ENCODE measurements at regions not wholly inside any gene's neighbourhood (a gene's known extent, or its start where the extent isn't known, plus 50 kb on each side); places are given as distances from the start of the nearest gene placed in this dataset.

DNA sequence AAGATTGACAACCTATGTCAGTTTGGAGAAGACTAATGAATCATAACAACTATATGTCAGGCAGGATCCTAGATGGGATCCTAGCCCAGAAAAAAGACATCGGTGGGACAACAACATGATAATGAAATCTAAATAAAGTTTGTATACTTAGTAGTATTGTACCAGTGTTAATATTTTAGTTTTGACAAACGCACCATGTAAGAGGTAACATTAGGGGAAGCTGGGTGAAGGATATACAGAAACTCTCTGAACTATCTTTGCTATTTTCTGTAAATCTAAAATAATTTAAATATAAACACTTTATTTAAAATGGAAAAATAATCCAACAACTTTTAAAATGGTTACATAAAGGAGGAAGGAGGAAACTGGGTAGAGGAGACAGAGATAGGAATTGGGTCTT lies 105.6 kb upstream of the AP1S2 start:
- Histone ChIP-seq H3K36me3 (replicated peaks in 1 of 2) (no peaks in the 10 kb centered on the region), H3K27ac (no peak overlapping the region), H3K4me3 (no peak overlapping the region), H3K9me3 (replicated peaks in 1 of 3) (no peaks in the 10 kb centered on the region), H3K27me3 (no peaks in the 10 kb centered on the region), H3K4me1 (replicated peaks in 1 of 2) (no peaks in the 10 kb centered on the region)
- WGBS, 4 donors: 82 to 99% (median 93%) methylated on average over 2 of the region's 2 CpGs
- intact Hi-C loops (cut with DNase I): no loop called here
- no peak for TF ChIP-seq POLR2A (IDR thresholded peaks at IDR 0.05)
- TF ChIP-seq, protein P1, sequence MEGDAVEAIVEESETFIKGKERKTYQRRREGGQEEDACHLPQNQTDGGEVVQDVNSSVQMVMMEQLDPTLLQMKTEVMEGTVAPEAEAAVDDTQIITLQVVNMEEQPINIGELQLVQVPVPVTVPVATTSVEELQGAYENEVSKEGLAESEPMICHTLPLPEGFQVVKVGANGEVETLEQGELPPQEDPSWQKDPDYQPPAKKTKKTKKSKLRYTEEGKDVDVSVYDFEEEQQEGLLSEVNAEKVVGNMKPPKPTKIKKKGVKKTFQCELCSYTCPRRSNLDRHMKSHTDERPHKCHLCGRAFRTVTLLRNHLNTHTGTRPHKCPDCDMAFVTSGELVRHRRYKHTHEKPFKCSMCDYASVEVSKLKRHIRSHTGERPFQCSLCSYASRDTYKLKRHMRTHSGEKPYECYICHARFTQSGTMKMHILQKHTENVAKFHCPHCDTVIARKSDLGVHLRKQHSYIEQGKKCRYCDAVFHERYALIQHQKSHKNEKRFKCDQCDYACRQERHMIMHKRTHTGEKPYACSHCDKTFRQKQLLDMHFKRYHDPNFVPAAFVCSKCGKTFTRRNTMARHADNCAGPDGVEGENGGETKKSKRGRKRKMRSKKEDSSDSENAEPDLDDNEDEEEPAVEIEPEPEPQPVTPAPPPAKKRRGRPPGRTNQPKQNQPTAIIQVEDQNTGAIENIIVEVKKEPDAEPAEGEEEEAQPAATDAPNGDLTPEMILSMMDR (IDR thresholded peaks at IDR 0.05): no peak
- DNase-seq: no peak

DNA sequence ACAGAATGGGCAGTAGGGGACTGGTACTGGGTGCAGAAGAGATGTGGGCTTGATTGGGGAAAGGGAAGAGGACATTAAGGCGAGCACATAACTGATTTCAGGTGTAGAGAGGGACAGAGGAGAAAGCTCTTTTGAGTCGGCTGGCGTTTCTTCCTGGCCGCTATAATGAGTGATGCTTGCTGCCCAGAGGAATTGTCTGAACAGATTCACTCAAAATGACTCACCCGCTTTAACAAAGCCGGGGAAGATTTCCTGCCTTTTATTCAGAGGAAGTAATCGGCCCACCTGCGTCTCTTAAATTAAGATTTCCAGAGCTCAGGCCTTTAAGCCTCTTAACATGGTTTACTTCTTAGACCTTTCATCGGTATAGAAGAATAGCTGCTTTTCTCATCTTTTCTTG lies 102.1 kb upstream of the AP1S2 start:
- TF ChIP-seq POLR2A (IDR thresholded peaks at IDR 0.05): no peak
- TF ChIP-seq, protein P1 (IDR thresholded peaks at IDR 0.05): no peak
- no peak overlapping the region for H3K4me3 ChIP-seq
- WGBS, 4 donors: 63 to 88% (median 74%) methylated on average over 9 of the region's 9 CpGs
- no peaks in the 10 kb centered on the region for H3K9me3 ChIP-seq (replicated peaks in 1 of 3)
- H3K36me3 ChIP-seq (replicated peaks in 1 of 2): no peaks in the 10 kb centered on the region
- DNase-seq: no peak
- H3K27me3 ChIP-seq: no peaks in the 10 kb centered on the region
- H3K4me1 ChIP-seq (replicated peaks in 1 of 2): no peaks in the 10 kb centered on the region
- intact Hi-C loops (cut with DNase I): no loop called here
- H3K27ac ChIP-seq: no peak overlapping the region

DNA sequence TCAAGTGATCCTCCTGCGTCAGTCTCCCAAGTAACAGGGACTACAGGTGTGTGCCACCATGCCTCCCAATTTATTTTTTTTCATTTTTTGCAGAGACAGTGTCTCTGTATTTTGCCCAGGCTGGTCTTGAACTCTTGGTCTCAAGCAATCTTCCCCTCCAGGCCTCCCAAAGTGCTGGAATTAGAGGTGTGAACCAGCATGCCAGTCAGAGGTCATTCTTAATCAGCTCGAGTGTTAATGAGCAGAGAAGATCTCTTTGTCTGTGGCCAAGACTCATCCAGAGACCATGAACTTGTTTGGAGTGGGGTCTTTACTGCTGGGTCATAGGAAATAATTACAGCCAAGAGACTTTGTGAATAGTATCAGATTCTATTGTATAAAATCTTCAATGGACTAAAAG lies 99.2 kb upstream of the AP1S2 start:
- H3K9me3 ChIP-seq (replicated peaks in 1 of 3): no peaks in the 10 kb centered on the region
- H3K4me1 ChIP-seq (replicated peaks in 1 of 2): no peaks in the 10 kb centered on the region
- no peak overlapping the region for H3K4me3 ChIP-seq
- TF ChIP-seq, protein P1 (IDR thresholded peaks at IDR 0.05): no peak
- no peak for TF ChIP-seq POLR2A (IDR thresholded peaks at IDR 0.05)
- no peaks in the 10 kb centered on the region for H3K27me3 ChIP-seq
- intact Hi-C loops (cut with DNase I): no loop called here
- H3K36me3 ChIP-seq (replicated peaks in 1 of 2): no peaks in the 10 kb centered on the region
- H3K27ac ChIP-seq: no peak overlapping the region
- WGBS, 4 donors: 51 to 72% (median 65%) methylated on average over 2 of the region's 2 CpGs
- no peak for DNase-seq

DNA sequence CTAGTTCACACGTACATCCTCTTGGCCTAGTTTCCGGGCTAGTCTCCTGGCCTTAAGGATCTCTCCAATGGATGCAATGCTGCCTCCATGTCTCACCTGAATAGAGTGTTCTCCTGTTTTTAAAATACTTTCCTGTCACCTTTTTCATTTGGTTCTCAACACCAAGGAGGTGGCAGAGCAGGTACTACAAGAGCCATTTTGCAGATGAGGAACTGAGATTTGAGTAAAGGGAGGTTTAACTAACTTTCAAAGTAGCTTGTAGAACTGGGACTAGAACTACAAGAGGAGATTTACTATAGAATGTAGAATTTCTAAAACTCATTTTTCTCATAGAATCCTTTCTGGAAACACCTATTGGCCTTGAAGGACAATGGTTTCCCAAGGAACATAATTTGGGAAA lies 97.6 kb upstream of the AP1S2 start:
- Histone ChIP-seq H3K9me3 (replicated peaks in 1 of 3) (no peaks in the 10 kb centered on the region), H3K27ac (no peak overlapping the region), H3K4me1 (replicated peaks in 1 of 2) (no peaks in the 10 kb centered on the region), H3K4me3 (no peak overlapping the region), H3K27me3 (no peaks in the 10 kb centered on the region), H3K36me3 (replicated peaks in 1 of 2) (no peaks in the 10 kb centered on the region)
- intact Hi-C loops (cut with DNase I): no loop called here
- 85 to 96% (median 94%) methylated on average over 2 of the region's 2 CpGs for WGBS, 4 donors
- no peak for DNase-seq
- TF ChIP-seq, protein P1 (IDR thresholded peaks at IDR 0.05): no peak
- no peak for TF ChIP-seq POLR2A (IDR thresholded peaks at IDR 0.05)

Data from adrenal gland (tissue), 9 donors.